Esophagus muscularis mucosa (tissue), 4 donors: ENCODE measurements at regions not wholly inside any gene's neighbourhood (a gene's known extent, or its start where the extent isn't known, plus 50 kb on each side); places are given as distances from the start of the nearest gene placed in this dataset.

Experiments
- DNase-seq: peaks from one replicate; pipeline ENCODE4 v3.0.0-alpha.2; 2017; ENCODE audit errors: extremely low spot score
- H3K27ac ChIP-seq, 4 donors: fragments of 200-600 bp; sonication (generic); replicated peaks in 1 of 4; 1 replicate in 3 of 4; 2 replicates in 1 of 4; pipeline ENCODE4 v1.5.1; 2016 to 2019; ENCODE audit warnings: mild to moderate bottlenecking in 1 of 4
- H3K27me3 ChIP-seq, 4 donors: fragments of 200-600 bp; sonication (generic); one replicate each; pipeline versions ENCODE4 v1.5.1 to v1.6.0; 2016 to 2019
- H3K36me3 ChIP-seq, 4 donors: fragments of 200-600 bp; sonication (generic); one replicate each; pipeline ENCODE4 v1.5.1; 2016 to 2019
- H3K4me1 ChIP-seq, 4 donors: fragments of 200-600 bp; sonication (generic); one replicate each; pipeline ENCODE4 v1.5.1; 2016 to 2019
- H3K4me3 ChIP-seq, 4 donors: fragments of 200-600 bp; sonication (generic); 1 replicate in 2 of 4; 2 replicates in 2 of 4; pipeline ENCODE4 v1.5.1; 2016 to 2019; ENCODE audit warnings: mild to moderate bottlenecking in 4 of 4, moderate library complexity in 1 of 4
- H3K9me3 ChIP-seq, 4 donors: fragments of 200-600 bp; sonication (generic); 1 replicate in 3 of 4; 2 replicates in 1 of 4; pipeline ENCODE4 v1.5.1; 2016 to 2019
- EP300 ChIP-seq: sonication (generic); formaldehyde crosslinking; IDR thresholded peaks from one replicate; pipeline ENCODE4 v1.6.1; 2017; ENCODE audit warnings: antibody characterized with exemption
- POLR2A ChIP-seq: fragments of 450-650 bp; IDR thresholded peaks from one replicate; pipeline ENCODE4 v1.6.1; 2017; ENCODE audit warnings: antibody characterized with exemption, moderate library complexity, mild to moderate bottlenecking, low read depth
- POLR2AphosphoS5 ChIP-seq, 2 donors: sonication (generic); formaldehyde crosslinking; IDR thresholded peaks; one replicate each; pipeline ENCODE4 v1.6.1; 2017; ENCODE audit warnings: antibody characterized with exemption in 2 of 2
- WGBS: methylation state at CpG from one replicate; pipeline ENCODE4 v1.1.5; 2018; 5-methylcytosine and 5-hydroxymethylcytosine counted together
- intact Hi-C: fragments of 100-400 bp; cut with DNase I; formaldehyde crosslinking; loops from one replicate; pipeline ENCODE4 v1.15.1; 2023
- TF ChIP-seq, protein P1 (sequence below), 3 experiments: fragments of 200-600 bp in 2 of 3; fragments of 450-650 bp in 1 of 3; sonication (generic) in 2 of 3; IDR thresholded peaks; one replicate each; pipeline ENCODE4 v1.5.1; 2017 to 2019; ENCODE audit warnings: antibody characterized with exemption in 3 of 3, mild to moderate bottlenecking in 2 of 3, moderate library complexity in 1 of 3

DNA sequence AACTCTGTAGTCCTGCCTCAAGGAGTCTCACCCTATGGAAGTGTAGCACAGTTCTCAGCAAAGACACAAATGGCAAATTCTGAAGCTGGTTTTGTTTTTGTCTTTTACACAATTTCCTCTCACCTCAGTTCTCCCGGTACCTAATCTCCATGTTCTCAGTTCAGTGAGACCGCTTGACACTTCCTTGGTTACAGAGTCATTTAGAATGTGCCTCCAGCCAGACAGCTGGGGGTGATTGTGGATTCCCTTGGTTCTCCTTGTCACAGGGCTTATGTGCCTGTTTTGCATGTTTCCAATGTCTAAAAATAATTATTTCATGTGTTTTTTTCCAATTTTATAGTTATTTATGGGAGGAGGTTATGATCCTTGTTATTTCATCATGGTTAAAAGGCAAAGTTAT, 379.5 kb upstream of the MAP2 start:
- intact Hi-C loops = no loop called here
- 83% methylated on average over 2 of the region's 2 CpGs for WGBS
- TF ChIP-seq, protein P1, sequence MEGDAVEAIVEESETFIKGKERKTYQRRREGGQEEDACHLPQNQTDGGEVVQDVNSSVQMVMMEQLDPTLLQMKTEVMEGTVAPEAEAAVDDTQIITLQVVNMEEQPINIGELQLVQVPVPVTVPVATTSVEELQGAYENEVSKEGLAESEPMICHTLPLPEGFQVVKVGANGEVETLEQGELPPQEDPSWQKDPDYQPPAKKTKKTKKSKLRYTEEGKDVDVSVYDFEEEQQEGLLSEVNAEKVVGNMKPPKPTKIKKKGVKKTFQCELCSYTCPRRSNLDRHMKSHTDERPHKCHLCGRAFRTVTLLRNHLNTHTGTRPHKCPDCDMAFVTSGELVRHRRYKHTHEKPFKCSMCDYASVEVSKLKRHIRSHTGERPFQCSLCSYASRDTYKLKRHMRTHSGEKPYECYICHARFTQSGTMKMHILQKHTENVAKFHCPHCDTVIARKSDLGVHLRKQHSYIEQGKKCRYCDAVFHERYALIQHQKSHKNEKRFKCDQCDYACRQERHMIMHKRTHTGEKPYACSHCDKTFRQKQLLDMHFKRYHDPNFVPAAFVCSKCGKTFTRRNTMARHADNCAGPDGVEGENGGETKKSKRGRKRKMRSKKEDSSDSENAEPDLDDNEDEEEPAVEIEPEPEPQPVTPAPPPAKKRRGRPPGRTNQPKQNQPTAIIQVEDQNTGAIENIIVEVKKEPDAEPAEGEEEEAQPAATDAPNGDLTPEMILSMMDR (IDR thresholded peaks at IDR 0.05) = no peak
- no peak for TF ChIP-seq EP300
- no peak for TF ChIP-seq POLR2AphosphoS5 (IDR thresholded peaks at IDR 0.05)
- TF ChIP-seq POLR2A = no peak

DNA sequence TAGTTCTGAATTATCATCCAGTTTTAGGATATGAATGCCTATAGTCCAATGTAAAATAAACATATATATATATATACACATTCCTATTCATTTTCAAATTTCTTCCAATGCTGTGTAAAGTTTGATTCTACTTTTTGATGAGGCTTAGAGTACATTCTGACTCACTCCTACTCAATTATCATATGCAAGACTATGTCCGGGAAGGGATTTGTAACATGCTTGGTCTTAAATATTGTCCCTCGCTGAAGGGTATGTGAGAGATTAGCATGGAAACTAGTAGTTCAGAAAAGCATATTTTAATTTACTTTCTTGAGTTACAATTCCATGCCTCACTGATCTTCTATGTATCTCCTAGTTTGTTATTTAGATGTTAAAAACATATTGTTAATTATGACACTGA, 377.7 kb upstream of the MAP2 start:
- no peak for TF ChIP-seq POLR2AphosphoS5 (IDR thresholded peaks at IDR 0.05)
- no peak for TF ChIP-seq EP300
- TF ChIP-seq, protein P1 (IDR thresholded peaks at IDR 0.05) = no peak
- no peak for TF ChIP-seq POLR2A
- Histone ChIP-seq H3K27ac (no peak overlapping the region), H3K4me1 (no peaks in the 10 kb centered on the region), H3K36me3 (no peaks in the 10 kb centered on the region), H3K4me3 (no peak overlapping the region), H3K27me3 (no peaks in the 10 kb centered on the region), H3K9me3 (no peaks in the 10 kb centered on the region)
- intact Hi-C loops = no loop called here
- 97% methylated on average over 2 of the region's 2 CpGs for WGBS
- DNase-seq = no peak

More for the DNA sequence above, 379.5 kb upstream of the MAP2 start:
- no peaks in the 10 kb centered on the region for H3K36me3 ChIP-seq
- no peaks in the 10 kb centered on the region for H3K4me1 ChIP-seq
- no peak for DNase-seq
- H3K4me3 ChIP-seq = no peak overlapping the region
- no peaks in the 10 kb centered on the region for H3K9me3 ChIP-seq
- no peaks in the 10 kb centered on the region for H3K27me3 ChIP-seq
- H3K27ac ChIP-seq = no peak overlapping the region

DNA sequence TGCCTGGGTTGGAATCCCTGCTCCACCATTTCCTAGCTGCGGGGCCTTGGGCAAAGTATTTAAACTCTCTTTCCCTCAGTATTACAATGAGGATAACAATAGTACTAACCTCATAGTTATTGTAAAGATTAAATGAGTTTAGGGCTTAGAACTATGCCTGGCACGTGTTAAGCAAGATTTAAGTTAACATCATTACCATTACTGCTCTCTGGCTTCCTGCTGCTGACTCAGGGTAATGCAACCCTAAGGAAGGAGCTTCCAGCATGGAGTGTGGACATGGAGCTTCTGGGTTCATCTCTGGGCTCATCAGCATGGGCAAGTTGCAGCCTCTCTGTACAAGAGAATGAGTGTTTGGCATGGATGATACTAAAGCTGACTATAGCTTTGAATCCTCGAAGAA, 374.2 kb upstream of the MAP2 start:
- TF ChIP-seq EP300 = no peak
- TF ChIP-seq, protein P1 (IDR thresholded peaks at IDR 0.05) = no peak
- TF ChIP-seq POLR2AphosphoS5 (IDR thresholded peaks at IDR 0.05) = no peak
- no peak for TF ChIP-seq POLR2A
- no peak for DNase-seq
- no peak overlapping the region for H3K27ac ChIP-seq
- no peaks in the 10 kb centered on the region for H3K4me1 ChIP-seq
- no peaks in the 10 kb centered on the region for H3K36me3 ChIP-seq
- 74% methylated on average over 3 of the region's 3 CpGs for WGBS
- intact Hi-C loops = no loop called here
- no peaks in the 10 kb centered on the region for H3K27me3 ChIP-seq
- no peaks in the 10 kb centered on the region for H3K9me3 ChIP-seq
- no peak overlapping the region for H3K4me3 ChIP-seq

- Histone ChIP-seq H3K27me3 (no peaks in the 10 kb centered on the region), H3K4me3 (no peak overlapping the region), H3K27ac (no peak overlapping the region), H3K4me1 (no peaks in the 10 kb centered on the region), H3K36me3 (no peaks in the 10 kb centered on the region), H3K9me3 (no peaks in the 10 kb centered on the region)
- intact Hi-C loops = no loop called here
- TF ChIP-seq, protein P1 (IDR thresholded peaks at IDR 0.05) = no peak
- TF ChIP-seq POLR2A (no peak), EP300 (no peak), POLR2AphosphoS5 (IDR thresholded peaks at IDR 0.05) (no peak)
- WGBS = 90% methylated on average over 3 of the region's 3 CpGs
- no peak for DNase-seq
These were observed 361.6 kb upstream of the MAP2 start for GRCh38 chr2:209062210-209062609.

DNA sequence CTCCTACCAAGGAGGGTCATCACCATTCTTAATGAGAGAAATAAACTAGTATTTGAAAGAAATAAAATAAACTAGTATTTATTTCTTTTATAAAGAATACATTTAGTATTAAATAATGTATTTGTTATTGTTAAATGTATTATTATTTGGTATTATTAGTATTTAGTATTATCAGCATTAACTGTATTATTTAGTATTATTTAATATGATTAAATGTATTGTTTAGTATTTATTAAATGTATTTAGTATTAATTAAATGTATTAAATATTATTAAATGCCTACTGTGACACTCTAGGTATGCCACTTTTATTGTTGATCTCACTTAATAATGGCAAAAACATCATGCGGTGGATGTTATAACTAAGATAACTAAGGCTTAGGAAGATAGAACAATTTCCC, 353.6 kb upstream of the MAP2 start:
- intact Hi-C loops = no loop called here
- no peak for DNase-seq
- 89% methylated on average over 1 of the region's 1 CpG for WGBS
- no peak overlapping the region for H3K27ac ChIP-seq
- H3K4me1 ChIP-seq = no peaks in the 10 kb centered on the region
- TF ChIP-seq, protein P1 (IDR thresholded peaks at IDR 0.05) = no peak
- TF ChIP-seq POLR2AphosphoS5 (IDR thresholded peaks at IDR 0.05) (no peak), EP300 (no peak), POLR2A (no peak)
- no peaks in the 10 kb centered on the region for H3K9me3 ChIP-seq
- H3K27me3 ChIP-seq = no peaks in the 10 kb centered on the region
- no peak overlapping the region for H3K4me3 ChIP-seq
- no peaks in the 10 kb centered on the region for H3K36me3 ChIP-seq
